ENCODE measurements at regions not wholly inside any gene's neighbourhood (a gene's known extent, or its start where the extent isn't known, plus 50 kb on each side); places are given as distances from the start of the nearest gene placed in this dataset.

DNA sequence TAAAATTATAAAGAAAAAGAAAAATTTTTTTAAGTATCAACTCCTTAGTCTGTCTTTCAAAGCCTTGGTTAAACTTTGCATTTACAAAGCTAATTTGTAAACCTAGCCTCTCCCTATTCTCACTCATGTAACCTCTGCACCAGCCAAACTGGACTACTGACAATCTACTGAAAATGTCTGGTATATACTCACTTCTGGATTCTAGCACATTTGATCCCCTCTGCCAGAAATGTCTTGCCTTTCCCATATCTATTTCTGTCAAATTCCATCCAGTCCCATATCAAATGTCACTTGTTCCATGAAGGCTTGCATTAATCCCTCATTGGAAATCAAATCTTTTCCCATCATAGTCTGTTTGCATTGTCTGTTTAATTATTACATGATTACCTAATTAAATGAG, 105.8 kb upstream of the KLHL13 start:
- TF ChIP-seq, protein P1, sequence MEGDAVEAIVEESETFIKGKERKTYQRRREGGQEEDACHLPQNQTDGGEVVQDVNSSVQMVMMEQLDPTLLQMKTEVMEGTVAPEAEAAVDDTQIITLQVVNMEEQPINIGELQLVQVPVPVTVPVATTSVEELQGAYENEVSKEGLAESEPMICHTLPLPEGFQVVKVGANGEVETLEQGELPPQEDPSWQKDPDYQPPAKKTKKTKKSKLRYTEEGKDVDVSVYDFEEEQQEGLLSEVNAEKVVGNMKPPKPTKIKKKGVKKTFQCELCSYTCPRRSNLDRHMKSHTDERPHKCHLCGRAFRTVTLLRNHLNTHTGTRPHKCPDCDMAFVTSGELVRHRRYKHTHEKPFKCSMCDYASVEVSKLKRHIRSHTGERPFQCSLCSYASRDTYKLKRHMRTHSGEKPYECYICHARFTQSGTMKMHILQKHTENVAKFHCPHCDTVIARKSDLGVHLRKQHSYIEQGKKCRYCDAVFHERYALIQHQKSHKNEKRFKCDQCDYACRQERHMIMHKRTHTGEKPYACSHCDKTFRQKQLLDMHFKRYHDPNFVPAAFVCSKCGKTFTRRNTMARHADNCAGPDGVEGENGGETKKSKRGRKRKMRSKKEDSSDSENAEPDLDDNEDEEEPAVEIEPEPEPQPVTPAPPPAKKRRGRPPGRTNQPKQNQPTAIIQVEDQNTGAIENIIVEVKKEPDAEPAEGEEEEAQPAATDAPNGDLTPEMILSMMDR (IDR thresholded peaks at IDR 0.05) = no peak
- TF ChIP-seq EZH2 (IDR thresholded peaks at IDR 0.05; ENCODE audit: borderline replicate concordance, insufficient read depth, low read depth, low read length, poor library complexity, severe bottlenecking) = no peak

All from B cell (primary cell).